HG03066 (cell line): ENCODE measurements at regions not wholly inside any gene's neighbourhood (a gene's known extent, or its start where the extent isn't known, plus 50 kb on each side); places are given as distances from the start of the nearest gene placed in this dataset.

ENCODE experiments used
- ATAC-seq: cut with Tn5 transposase; IDR thresholded peaks from one replicate; pipeline ENCODE4 v1.9.1; 2021; ENCODE audit warnings: low read depth; ENCODE audit not compliant: unreplicated experiment

DNA sequence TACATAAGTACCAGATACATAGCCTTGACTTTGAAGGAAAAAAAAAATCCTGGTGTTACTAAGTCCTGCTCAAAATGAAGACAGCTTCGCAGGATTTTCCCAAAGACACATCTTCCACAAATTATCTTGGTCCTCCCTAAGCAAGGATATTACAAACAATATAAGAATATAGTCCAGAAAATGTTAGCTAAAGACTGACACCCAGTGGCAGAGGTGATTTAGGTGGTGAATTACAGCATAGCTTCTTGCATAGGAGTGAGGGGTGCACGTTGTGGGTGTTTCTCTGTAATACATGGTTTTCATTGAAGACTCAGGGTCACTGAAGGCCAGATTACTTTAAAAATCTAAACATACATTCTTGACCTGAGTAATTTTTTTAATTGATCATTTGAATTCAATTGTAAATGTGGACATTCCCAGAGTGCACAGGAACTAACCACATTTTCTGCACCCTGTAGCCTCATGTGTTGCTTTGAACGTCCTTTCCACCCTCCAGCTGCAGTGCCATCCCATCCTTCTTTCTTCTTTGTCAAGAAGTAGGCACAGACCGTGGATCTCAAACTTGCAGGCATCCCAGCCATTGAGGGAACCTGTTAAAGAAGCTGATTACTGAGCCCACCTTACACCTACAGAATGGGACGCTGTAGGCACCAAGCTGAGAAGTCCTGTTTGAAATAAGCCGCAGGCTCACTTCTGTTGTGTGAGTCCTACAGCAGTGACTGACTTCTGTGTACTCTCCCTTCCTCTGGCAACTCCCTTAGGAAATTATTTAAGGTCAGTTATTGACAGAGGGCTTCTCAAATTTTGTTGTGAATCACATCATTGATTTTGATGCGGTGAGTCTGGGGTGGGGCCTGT, 102.6 kb downstream of the PERP start:
- ATAC-seq: peak; percentile 56

DNA sequence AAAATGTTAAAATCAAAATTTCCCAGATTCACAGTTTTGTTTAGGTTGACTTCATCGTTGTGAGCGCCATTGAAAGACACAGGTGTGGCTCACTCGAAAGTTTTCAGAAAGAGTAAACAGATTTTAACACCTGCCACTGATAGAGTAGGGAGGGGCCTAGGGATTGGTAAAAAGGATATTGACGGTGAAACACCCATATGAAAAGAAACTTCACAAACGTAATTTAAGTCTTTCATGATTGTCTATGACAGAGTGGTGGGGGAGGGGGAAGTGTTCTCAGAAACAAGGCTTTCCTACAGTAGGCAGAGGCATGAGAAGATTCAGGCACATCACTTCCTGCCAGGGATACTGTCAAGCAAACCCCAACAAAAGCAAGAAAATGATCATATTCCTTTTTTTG, 101.4 kb downstream of the PERP start:
- no peak for ATAC-seq

DNA sequence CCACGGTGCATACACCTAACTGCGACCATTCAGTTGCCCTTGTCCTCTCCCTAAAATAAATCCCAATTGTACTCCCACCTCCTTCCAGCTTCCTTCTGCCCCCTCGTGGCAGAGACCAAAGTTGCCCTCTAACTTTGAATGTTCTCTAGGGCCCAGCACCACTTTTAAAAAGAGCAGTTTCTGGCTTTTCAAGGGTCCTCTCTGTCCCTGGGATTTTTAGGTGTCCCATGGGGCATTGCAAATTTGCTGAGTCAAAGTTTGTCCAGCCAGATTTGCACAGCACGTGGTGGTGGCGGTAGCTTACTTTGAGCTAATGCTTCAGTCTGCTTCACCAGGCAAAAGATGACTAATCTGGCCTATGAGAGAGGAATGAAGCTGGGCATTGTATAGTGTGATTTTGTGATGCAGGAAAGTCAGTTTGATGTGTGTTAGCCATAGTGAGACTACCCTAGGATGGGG, 100.2 kb downstream of the PERP start:
- ATAC-seq: no peak

DNA sequence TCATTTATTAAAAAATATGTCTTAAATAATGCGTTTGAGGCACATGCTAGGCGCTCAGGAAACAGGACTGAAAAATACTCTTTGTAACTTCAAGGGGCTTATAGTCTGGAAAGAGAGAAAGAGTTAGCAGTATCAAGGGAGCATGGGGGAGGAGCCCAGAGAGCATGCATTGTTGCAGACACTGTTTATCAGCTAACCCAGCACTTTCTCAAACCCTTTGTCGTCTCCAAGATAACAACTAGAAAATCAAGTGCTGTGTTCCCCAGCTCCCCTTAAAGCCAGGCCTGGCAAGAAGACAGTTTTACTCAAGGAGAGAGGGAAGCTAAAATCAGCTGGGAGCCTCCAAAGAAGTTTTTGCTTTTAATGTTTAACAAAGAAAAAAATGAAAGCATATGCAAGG, 98.4 kb downstream of the PERP start:
- ATAC-seq: no peak

DNA sequence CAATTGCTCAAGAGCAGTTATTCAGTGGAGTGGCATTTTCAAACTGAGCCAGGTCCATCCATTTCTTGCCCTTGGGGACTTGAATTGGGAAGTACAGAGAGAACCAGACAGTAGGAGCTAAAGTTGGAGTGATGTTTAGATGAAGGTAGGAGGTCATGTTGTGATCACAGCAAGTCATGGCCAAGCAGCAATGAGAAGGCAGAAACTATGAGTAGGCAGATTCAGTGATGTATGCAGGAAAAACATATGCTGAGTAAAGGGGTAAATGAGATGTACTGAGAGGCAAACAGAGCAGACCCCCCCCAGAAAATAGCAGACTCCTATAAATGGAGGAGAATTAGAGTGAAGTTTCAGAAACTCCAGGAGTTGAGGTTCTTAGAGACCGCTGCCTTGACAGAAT, 95.8 kb downstream of the PERP start:
- ATAC-seq: no peak

DNA sequence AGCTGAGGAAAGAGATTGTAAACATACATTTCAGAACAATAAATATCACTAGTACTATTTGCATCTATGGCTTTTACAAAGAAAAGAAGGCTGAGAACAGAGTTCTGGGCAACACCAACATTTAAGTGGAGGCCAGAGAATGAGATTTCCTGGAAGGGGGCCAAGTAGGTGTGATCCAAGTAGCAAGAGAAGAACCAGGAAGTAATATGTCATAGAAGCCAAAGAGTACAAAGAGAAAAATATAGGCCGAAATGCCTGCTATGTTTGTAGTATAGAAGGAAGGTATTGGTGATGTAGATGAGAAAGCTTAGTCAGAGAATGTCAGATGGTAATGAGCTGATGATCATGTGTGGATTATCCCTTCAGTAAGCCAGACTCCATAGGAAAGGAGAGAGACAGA, 94.5 kb downstream of the PERP start:
- no peak for ATAC-seq

DNA sequence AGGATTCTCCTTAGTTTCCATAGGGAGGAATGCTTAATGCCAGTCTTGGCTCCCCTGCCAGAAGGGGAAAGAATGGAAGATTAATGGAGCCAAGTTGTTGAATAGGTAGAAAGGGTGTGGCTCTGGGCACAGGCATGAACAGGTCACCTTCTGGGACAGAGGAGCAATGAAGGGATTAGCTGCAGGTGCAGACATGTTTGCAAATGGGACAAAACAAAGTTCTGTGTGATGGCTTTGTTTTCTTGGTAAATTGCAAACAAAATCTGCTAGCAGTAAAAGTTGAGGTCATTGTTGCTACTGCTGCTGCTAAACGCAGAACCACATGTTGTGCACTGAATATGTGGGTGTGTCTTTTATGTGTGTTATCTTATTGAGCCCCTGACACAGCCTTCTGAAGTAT, 93.3 kb downstream of the PERP start:
- ATAC-seq: no peak

DNA sequence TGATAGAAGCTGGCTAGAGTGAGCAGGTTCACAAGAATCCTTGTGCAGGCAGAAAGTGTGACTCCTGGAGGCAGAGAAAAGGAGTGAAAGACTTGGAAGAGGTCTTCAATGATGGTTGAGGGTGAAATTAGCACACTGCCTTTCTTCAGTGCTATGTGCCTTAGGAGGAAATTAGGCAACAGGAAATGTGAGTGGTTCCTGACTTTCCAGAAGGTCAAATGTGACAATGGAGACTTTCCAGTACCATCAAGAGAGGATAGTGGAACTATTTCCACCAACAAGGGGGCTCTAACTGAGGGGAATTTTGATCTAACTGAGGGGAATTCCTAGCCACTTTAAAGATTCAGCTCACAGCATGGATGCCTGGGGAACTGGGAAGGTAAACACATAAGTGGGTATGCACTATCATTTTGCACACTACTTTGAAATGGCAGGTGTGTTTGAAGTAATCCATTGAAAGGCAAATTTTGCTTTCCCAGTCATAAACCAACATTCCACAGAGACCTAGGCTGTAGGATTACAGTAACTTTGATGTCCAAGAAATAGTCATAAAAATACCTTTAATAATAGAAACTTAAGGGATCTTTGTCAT, 90.0 kb downstream of the PERP start:
- ATAC-seq: no peak

DNA sequence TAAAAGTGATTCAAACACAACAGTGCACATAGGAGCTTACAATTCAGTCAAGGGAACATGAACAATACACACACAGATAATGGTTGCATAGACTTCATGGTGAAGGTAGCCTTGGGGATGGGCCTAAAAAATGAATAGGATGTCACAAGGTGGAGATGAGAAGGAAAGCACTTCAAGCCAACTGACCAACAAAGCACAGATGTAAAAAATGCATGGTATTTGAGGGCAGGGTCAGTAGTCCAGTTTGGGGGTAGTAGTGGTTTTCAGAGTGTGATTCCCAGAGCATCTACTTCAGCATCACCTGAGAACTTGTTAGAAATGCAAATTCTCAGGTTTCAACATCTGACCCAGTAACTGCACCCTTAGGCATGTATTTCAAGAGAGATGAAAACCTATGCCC, 88.9 kb downstream of the PERP start:
- ATAC-seq: no peak

DNA sequence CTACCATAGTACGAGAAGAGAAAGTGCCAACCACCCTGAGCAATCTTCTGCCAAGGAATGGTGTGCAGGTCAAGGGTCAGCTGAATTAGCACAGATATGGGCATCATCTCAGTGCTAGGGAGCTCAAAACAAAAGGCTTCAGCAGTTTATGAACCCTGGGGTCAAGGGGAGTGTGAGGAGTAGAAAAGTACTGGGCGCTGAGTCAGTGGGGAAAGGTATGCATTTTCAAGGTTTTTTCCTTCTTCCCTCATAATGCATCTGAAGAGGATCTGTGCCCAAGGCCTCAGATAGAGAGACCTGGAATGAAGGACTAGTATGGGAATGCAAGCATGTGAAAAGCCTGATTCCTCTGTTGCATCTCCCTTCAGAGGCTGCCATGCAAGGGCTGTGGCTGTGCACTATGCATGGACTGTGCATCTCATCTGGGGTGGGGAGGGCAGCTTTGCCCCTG, 81.7 kb downstream of the PERP start:
- no peak for ATAC-seq

DNA sequence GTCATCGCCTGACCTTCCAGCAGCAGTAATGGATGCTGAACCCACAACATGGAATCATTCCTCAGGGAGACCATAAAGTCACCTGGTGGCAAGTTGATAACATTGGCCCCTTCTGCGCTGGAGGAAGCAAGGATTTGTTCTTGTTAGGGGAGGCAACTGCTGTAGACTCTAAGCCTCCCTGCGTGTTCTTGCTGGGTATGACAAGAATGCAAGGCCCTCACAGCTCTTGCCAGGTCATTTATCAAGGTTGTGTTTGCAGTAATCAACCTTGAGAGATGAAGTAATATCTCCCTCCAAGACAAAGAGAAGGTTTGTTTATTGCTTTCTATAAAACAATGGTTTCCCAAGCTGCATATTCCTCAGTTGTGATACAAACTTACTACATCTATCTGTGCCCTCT, 80.9 kb downstream of the PERP start:
- no peak for ATAC-seq

DNA sequence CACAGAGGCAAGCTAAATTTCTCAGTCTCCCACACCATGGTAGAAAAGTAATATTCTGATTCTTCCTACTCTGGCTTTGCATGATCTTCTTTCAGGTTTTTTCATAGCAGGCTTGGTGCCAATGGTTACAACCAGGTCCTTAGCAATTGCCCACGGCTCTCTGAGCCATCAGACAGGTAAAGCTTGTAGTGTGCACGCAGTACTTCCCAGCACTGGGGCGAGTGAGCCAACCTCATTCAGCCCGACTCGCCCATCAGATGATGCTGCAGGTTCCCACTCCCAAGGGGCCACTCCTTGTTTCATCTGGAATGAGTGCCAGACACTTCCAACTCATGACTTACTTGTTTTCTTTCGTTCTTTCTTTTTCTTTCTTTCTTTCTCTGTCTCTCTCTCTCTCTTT, 78.3 kb downstream of the PERP start:
- ATAC-seq: no peak

DNA sequence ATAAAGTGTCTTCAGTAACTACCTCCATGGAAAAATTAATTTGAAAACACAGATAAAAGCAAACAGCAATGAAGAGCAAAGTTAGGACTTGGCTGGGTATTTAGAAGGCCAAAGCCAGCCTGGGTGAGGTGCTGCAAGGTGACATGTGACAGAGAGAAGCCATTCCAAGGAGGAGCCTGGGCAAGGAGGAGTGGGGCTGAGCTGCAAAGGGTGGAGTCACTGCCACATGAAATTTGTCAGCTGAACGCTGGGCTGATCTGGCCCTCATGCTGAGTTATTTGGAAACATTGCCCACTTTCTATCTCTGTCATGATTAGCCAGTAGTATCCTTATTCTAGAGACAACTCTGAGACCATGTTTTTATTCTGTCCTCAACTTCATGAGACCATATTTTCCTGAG, 76.3 kb downstream of the PERP start:
- ATAC-seq: no peak

DNA sequence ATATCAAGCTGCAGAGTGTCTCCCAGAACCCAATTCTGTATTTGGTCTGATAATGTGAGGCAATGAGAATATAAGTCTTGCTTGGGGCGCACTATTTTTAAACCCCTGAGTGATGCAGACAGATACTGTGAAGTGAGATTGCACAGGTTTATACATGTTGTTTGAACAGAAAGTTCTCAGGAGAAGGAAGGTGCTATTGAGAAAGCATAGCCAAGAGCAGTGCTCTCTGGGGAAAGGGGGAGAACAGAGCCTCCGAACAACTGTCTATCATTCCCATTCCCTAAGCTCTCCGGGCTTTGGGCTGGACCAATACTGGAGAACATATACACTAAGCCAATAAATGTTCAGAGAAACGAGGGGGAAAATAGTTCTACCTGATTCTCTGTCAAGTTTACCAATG, 75.8 kb downstream of the PERP start:
- no peak for ATAC-seq

DNA sequence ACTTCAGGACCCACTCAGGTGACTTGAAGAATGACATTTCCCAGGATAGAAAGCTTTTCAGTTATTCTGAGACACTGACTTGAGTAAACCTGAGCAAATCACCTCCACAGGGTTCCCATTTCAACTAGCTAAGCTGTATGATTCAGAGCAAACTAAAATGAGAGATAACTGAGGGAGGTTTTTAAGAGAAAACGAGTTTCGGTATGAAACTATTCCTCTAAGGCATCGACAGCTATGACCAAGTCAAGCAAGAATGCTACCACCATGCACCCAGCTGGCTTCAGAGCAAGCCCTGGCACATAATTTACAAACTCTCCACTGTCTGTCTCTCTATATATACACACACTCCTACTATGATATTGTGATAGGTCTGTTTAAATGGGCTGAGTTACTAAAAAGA, 75.4 kb downstream of the PERP start:
- ATAC-seq: no peak

DNA sequence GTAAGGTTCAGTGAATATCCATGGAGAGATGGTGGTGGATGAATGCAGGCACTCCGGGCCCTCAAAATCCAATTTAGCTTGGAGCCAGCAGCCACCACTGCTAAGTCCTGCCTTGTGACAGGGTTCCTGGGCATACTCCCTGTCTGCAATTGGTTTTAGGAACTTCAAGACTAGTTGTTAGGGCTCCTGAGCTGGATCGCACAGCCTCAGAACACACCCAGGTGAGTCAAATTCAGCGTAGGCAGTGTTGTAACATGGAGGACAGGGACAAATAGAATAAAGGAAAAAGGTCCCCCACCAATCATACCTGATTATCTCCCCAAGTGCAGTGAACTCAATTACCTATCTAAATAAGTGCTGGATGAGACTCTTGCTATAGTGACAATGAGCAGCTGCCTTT, 74.6 kb downstream of the PERP start:
- ATAC-seq: no peak

DNA sequence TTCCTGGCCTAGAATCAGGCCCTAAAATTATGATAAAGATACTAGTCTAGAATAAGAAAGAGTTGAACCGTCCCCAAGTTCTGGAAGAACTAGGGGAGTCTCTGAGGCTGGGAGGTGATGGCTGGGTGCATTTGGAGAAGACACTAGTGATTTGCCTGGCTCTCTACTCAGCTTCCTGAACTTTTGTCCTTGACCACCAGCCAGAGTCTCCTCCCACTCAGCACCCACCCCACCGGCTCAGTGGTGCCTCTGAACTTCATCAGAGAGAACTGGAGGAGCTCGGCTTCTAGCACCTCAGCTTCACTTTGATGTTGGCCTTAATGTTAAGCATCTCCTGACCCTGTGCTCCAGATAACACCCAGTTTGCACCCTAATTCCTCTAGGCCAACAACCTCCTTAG, 73.0 kb downstream of the PERP start:
- ATAC-seq: no peak

DNA sequence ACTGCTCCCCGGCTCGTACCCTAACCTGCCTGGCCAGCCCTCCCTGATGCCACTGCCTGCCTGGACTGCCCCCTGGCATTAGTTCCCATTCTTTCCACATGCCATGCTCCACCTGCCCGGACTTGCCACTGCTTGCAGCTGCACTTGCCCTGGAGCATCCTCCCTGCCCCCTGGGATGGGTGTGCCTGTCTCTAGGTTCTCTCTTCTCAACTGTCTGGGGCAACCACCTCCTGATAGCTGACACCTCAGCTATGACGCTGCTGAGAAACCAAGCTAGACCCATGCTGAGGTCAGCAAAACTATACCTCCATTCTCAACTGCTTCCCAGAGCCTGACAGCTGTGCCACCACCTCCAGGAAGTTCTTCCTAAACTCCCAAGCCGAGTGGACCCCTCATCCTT, 72.1 kb downstream of the PERP start:
- no peak for ATAC-seq

DNA sequence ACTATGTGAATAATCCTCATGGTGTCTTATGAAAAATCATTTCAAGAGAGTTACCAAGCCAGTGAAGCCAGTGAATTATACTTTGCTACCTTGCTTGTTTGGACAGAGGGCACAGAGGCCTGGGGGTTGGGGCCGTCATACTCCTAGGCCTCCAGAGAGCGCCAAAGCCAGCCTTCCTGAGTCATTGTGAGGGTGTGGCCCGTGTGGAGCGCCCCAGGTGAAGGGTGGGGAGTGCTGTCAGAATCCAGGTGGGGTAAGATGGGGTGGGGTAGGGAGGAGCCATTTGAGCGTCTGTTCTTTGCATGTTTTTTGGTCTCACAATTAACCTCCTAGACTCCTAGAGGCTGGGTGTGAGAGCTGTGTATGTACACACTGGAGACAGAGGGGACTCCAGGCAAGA, 71.1 kb downstream of the PERP start:
- ATAC-seq: no peak

DNA sequence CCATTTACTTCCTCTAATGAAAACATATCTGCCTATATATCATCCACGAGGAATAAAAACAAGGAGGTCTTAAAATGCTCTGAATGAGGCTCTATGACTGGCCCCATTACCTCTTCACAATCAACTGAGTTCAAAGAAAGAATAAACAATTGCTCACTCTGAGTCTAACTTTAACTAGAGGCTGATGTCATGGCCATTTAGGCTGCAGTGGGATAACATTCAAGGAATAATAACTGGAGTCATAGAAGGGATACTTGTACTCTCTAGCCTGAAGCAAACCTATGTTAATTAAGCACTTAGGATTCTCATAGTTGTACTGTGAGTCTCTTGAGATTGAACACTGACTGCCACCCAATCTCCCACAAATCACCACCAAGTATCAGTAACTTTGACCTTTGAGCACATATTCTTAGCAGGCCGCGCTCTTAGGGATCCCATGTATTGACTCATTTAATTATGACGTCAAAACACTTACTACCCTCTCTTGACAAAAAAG, 70.2 kb downstream of the PERP start:
- ATAC-seq: no peak

DNA sequence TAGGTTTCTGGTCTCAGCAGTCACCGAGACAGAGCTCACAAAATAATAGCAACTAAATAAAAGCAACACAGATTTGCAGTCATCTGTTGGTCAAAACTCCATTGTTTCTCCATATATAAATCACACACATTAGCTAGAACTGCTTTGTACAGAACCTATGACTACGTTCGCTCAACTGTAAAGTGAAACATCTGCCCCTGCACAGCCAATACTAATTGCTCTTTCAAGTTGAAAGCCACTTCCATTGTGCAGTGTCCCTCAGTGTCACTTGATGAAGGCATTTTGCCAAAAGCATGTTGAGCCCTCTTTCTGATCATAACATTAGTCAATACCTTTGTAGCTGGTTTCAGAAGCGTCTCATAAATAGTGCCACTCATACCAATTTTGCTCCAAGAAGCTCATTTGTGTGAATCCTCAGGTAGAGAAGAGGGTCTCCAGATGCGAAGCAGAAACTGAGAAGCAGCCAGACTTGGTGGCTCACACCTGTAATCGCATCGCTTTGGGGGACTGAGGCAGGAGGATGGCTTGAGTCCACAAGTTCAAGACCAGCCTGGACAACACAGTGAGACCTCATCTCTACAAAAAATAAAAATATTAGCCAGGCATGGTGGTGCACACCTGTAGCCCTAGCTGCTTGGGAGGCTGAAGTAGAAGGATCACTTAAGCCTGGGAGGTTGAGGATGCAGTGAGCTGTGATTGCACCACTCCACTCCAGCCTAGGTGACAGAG, 68.9 kb downstream of the PERP start:
- no peak for ATAC-seq
